Tibial nerve (tissue), 3 donors: ENCODE measurements at regions not wholly inside any gene's neighbourhood (a gene's known extent, or its start where the extent isn't known, plus 50 kb on each side); places are given as distances from the start of the nearest gene placed in this dataset.

Source experiments
- CTCF ChIP-seq, 5 experiments: fragments of 200-600 bp in 3 of 5; fragments of 450-650 bp in 2 of 5; sonication (generic) in 3 of 5; IDR thresholded peaks; one replicate each; pipeline ENCODE4 v1.5.1; 2016 to 2019; ENCODE audit warnings: antibody characterized with exemption in 5 of 5, mild to moderate bottlenecking in 3 of 5, moderate library complexity in 2 of 5
- POLR2A ChIP-seq, 2 donors: fragments of 450-650 bp; IDR thresholded peaks; one replicate each; pipeline ENCODE4 v1.6.1; 2017; ENCODE audit warnings: antibody characterized with exemption in 2 of 2, mild to moderate bottlenecking in 2 of 2, moderate library complexity in 2 of 2

GRCh38 chrX:10023821-10024220 is 56.7 kb downstream of the CLDN34 start:
- TF ChIP-seq POLR2A (IDR thresholded peaks at IDR 0.05) (no peak), CTCF (IDR thresholded peaks at IDR 0.05) (no peak)
